Esophagus muscularis mucosa (tissue), 4 donors: ENCODE measurements at regions not wholly inside any gene's neighbourhood (a gene's known extent, or its start where the extent isn't known, plus 50 kb on each side); places are given as distances from the start of the nearest gene placed in this dataset.

ENCODE experiments used
- DNase-seq: peaks from one replicate; pipeline ENCODE4 v3.0.0-alpha.2; 2017; ENCODE audit errors: extremely low spot score
- H3K27ac ChIP-seq, 4 donors: fragments of 200-600 bp; sonication (generic); replicated peaks in 1 of 4; 1 replicate in 3 of 4; 2 replicates in 1 of 4; pipeline ENCODE4 v1.5.1; 2016 to 2019; ENCODE audit warnings: mild to moderate bottlenecking in 1 of 4
- H3K27me3 ChIP-seq, 4 donors: fragments of 200-600 bp; sonication (generic); one replicate each; pipeline versions ENCODE4 v1.5.1 to v1.6.0; 2016 to 2019
- H3K36me3 ChIP-seq, 4 donors: fragments of 200-600 bp; sonication (generic); one replicate each; pipeline ENCODE4 v1.5.1; 2016 to 2019
- H3K4me1 ChIP-seq, 4 donors: fragments of 200-600 bp; sonication (generic); one replicate each; pipeline ENCODE4 v1.5.1; 2016 to 2019
- H3K4me3 ChIP-seq, 4 donors: fragments of 200-600 bp; sonication (generic); 1 replicate in 2 of 4; 2 replicates in 2 of 4; pipeline ENCODE4 v1.5.1; 2016 to 2019; ENCODE audit warnings: mild to moderate bottlenecking in 4 of 4, moderate library complexity in 1 of 4
- H3K9me3 ChIP-seq, 4 donors: fragments of 200-600 bp; sonication (generic); 1 replicate in 3 of 4; 2 replicates in 1 of 4; pipeline ENCODE4 v1.5.1; 2016 to 2019
- CTCF ChIP-seq, 3 experiments: fragments of 200-600 bp in 2 of 3; fragments of 450-650 bp in 1 of 3; sonication (generic) in 2 of 3; IDR thresholded peaks; one replicate each; pipeline ENCODE4 v1.5.1; 2017 to 2019; ENCODE audit warnings: antibody characterized with exemption in 3 of 3, mild to moderate bottlenecking in 2 of 3, moderate library complexity in 1 of 3
- EP300 ChIP-seq: sonication (generic); formaldehyde crosslinking; IDR thresholded peaks from one replicate; pipeline ENCODE4 v1.6.1; 2017; ENCODE audit warnings: antibody characterized with exemption
- POLR2A ChIP-seq: fragments of 450-650 bp; IDR thresholded peaks from one replicate; pipeline ENCODE4 v1.6.1; 2017; ENCODE audit warnings: antibody characterized with exemption, moderate library complexity, mild to moderate bottlenecking, low read depth
- POLR2AphosphoS5 ChIP-seq, 2 donors: sonication (generic); formaldehyde crosslinking; IDR thresholded peaks; one replicate each; pipeline ENCODE4 v1.6.1; 2017; ENCODE audit warnings: antibody characterized with exemption in 2 of 2
- WGBS: methylation state at CpG from one replicate; pipeline ENCODE4 v1.1.5; 2018; 5-methylcytosine and 5-hydroxymethylcytosine counted together
- intact Hi-C: fragments of 100-400 bp; cut with DNase I; formaldehyde crosslinking; loops from one replicate; pipeline ENCODE4 v1.15.1; 2023

- peaks cover 4 to 24% (median 19%) of the 10 kb centered on the region in 4 donors for H3K4me1 ChIP-seq
- H3K27me3 ChIP-seq: no peaks in the 10 kb centered on the region
- no peak for DNase-seq
- H3K9me3 ChIP-seq: no peaks in the 10 kb centered on the region
- TF ChIP-seq POLR2A (no peak), POLR2AphosphoS5 (IDR thresholded peaks at IDR 0.05) (no peak), CTCF (IDR thresholded peaks at IDR 0.05) (no peak), EP300 (no peak)
- H3K36me3 ChIP-seq: no peaks in the 10 kb centered on the region
- H3K4me3 ChIP-seq: no peak overlapping the region
- peak overlapping the region in 1 of 4 donors; percentile 0 for H3K27ac ChIP-seq
- intact Hi-C loops: no loop called here
Observed at GRCh38 chr7:84638339-84638697, 443.7 kb upstream of the SEMA3A start.

GRCh38 chr7:84637568-84638338 is 443.2 kb upstream of the SEMA3A start:
- TF ChIP-seq POLR2AphosphoS5 (IDR thresholded peaks at IDR 0.05) (no peak), CTCF (IDR thresholded peaks at IDR 0.05) (no peak), POLR2A (no peak), EP300 (no peak)
- DNase-seq: no peak
- peaks cover 4 to 24% (median 19%) of the 10 kb centered on the region in 4 donors for H3K4me1 ChIP-seq
- H3K36me3 ChIP-seq: no peaks in the 10 kb centered on the region
- WGBS: 90% methylated on average over 2 of the region's 2 CpGs
- H3K27ac ChIP-seq: peak overlapping the region in 3 of 4 donors; percentile 0 to 56 (median 33)
- no peak overlapping the region for H3K4me3 ChIP-seq
- intact Hi-C loops: no loop called here
- H3K27me3 ChIP-seq: no peaks in the 10 kb centered on the region
- no peaks in the 10 kb centered on the region for H3K9me3 ChIP-seq

GRCh38 chr7:84631913-84632312 is 437.3 kb upstream of the SEMA3A start:
- TF ChIP-seq CTCF (IDR thresholded peaks at IDR 0.05): no peak
- TF ChIP-seq POLR2A: no peak
- no peak for TF ChIP-seq POLR2AphosphoS5 (IDR thresholded peaks at IDR 0.05)
- TF ChIP-seq EP300: no peak
- H3K27ac ChIP-seq: no peak overlapping the region
- 93% methylated on average over 4 of the region's 4 CpGs for WGBS
- no peaks in the 10 kb centered on the region for H3K36me3 ChIP-seq
- DNase-seq: no peak
- H3K9me3 ChIP-seq: no peaks in the 10 kb centered on the region
- H3K4me3 ChIP-seq: no peak overlapping the region
- intact Hi-C loops: no loop called here
- peaks cover 0 to 5% (median under 1%) of the 10 kb centered on the region in 4 donors for H3K4me1 ChIP-seq
- no peaks in the 10 kb centered on the region for H3K27me3 ChIP-seq

- intact Hi-C loops: no loop called here
- no peaks in the 10 kb centered on the region for H3K9me3 ChIP-seq
- no peak for TF ChIP-seq POLR2AphosphoS5 (IDR thresholded peaks at IDR 0.05)
- TF ChIP-seq POLR2A: no peak
- no peak for TF ChIP-seq CTCF (IDR thresholded peaks at IDR 0.05)
- no peak for TF ChIP-seq EP300
- 94% methylated on average over 2 of the region's 2 CpGs for WGBS
- no peaks in the 10 kb centered on the region for H3K27me3 ChIP-seq
- no peaks in the 10 kb centered on the region for H3K36me3 ChIP-seq
- no peak for DNase-seq
- H3K27ac ChIP-seq: no peak overlapping the region
- H3K4me1 ChIP-seq: peaks cover 0 to 5% (median 0%) of the 10 kb centered on the region in 4 donors
- no peak overlapping the region for H3K4me3 ChIP-seq
Observed at GRCh38 chr7:84629640-84630318, 435.2 kb upstream of the SEMA3A start.
